ENCODE measurements at regions not wholly inside any gene's neighbourhood (a gene's known extent, or its start where the extent isn't known, plus 50 kb on each side); places are given as distances from the start of the nearest gene placed in this dataset.

- H3K4me1 ChIP-seq = no peaks in the 10 kb centered on the region
- H3K4me3 ChIP-seq = no peak overlapping the region
- no peak for ATAC-seq
- peaks cover 0 to 20% (median 8%) of the 10 kb centered on the region in 12 donors for H3K9me3 ChIP-seq
- no peaks in the 10 kb centered on the region for H3K36me3 ChIP-seq
- intact Hi-C loops (cut with DNase I) = no loop called here
- H3K27me3 ChIP-seq = no peaks in the 10 kb centered on the region
- no peak overlapping the region for H3K27ac ChIP-seq
- DNase-seq = no peak
- no peak for TF ChIP-seq POLR2A (IDR thresholded peaks at IDR 0.05)
- no peak for TF ChIP-seq CTCF (IDR thresholded peaks at IDR 0.05)
Observed at GRCh38 chr2:206388698-206389097, 54.6 kb upstream of the ADAM23 start.

- Histone ChIP-seq H3K9me3 (peaks cover 0 to 15% (median 6%) of the 10 kb centered on the region in 12 donors), H3K4me3 (no peak overlapping the region), H3K27me3 (no peaks in the 10 kb centered on the region), H3K4me1 (no peaks in the 10 kb centered on the region), H3K36me3 (no peaks in the 10 kb centered on the region), H3K27ac (no peak overlapping the region)
- 70 to 89% (median 79%) methylated on average over 2 of the region's 2 CpGs for WGBS, 4 donors
- ATAC-seq (no peak), DNase-seq (no peak)
- intact Hi-C loops (cut with DNase I) = no loop called here
- TF ChIP-seq POLR2A (IDR thresholded peaks at IDR 0.05) (no peak), CTCF (IDR thresholded peaks at IDR 0.05) (no peak)
Observed at GRCh38 chr2:206389164-206389563, 54.2 kb upstream of the ADAM23 start.

- H3K9me3 ChIP-seq = peaks cover 0 to 5% (median 0%) of the 10 kb centered on the region in 12 donors
- WGBS, 4 donors = 71 to 85% (median 77%) methylated on average over 2 of the region's 2 CpGs
- no peak for TF ChIP-seq POLR2A (IDR thresholded peaks at IDR 0.05)
- no peak for TF ChIP-seq CTCF (IDR thresholded peaks at IDR 0.05)
- H3K27ac ChIP-seq = no peak overlapping the region
- intact Hi-C loops (cut with DNase I) = loop anchor here in 6 of 10 donors (5.0 to 10.0 kb wide), 8 partner anchors 125 to 392 kb away; partner anchors contain the start of genes FASTKD2 (in 1 of the 6) and MDH1B (in 1 of the 6)
- H3K4me3 ChIP-seq = no peak overlapping the region
- ATAC-seq (no peak), DNase-seq (no peak)
- H3K36me3 ChIP-seq = no peaks in the 10 kb centered on the region
- H3K4me1 ChIP-seq = no peaks in the 10 kb centered on the region
- H3K27me3 ChIP-seq = no peaks in the 10 kb centered on the region
Observed at GRCh38 chr2:206390181-206390580, 53.2 kb upstream of the ADAM23 start.

- H3K9me3 ChIP-seq = no peaks in the 10 kb centered on the region
- H3K27ac ChIP-seq = no peak overlapping the region
- 6 to 8% (median 7%) methylated on average over 2 of the region's 2 CpGs for WGBS, 4 donors
- no peaks in the 10 kb centered on the region for H3K4me1 ChIP-seq
- H3K27me3 ChIP-seq = no peaks in the 10 kb centered on the region
- DNase-seq = no peak
- TF ChIP-seq CTCF (IDR thresholded peaks at IDR 0.05) (peak; percentile 39 to 61 (median 48)), POLR2A (IDR thresholded peaks at IDR 0.05) (no peak)
- no peaks in the 10 kb centered on the region for H3K36me3 ChIP-seq
- intact Hi-C loops (cut with DNase I) = loop anchor here in 8 of 10 donors (2.0 to 10.0 kb wide), 9 partner anchors 123 to 390 kb away; partner anchors contain the start of genes FASTKD2 (in 1 of the 8) and MDH1B (in 1 of the 8)
- ATAC-seq = peak in 3 of 4 donors; percentile 49 to 63 (median 58)
- H3K4me3 ChIP-seq = no peak overlapping the region
Observed at GRCh38 chr2:206392118-206392517, 51.2 kb upstream of the ADAM23 start.
